Umbilical cord (tissue), 1 donor: ENCODE measurements at regions not wholly inside any gene's neighbourhood (a gene's known extent, or its start where the extent isn't known, plus 50 kb on each side); places are given as distances from the start of the nearest gene placed in this dataset.

Source experiments
- DNase-seq: peaks from one replicate; pipeline ENCODE4 v3.0.0-alpha.2; 2015; ENCODE audit warnings: low spot score

- DNase-seq, result no peak
Observed at GRCh38 chr16:73605309-73605708, 557.4 kb upstream of the ZFHX3 start.

GRCh38 chr16:73601911-73602310 lies 554.0 kb upstream of the ZFHX3 start:
- no peak for DNase-seq

- DNase-seq, result no peak
Observed at GRCh38 chr16:73599870-73600269, 551.9 kb upstream of the ZFHX3 start.

- DNase-seq, result no peak
Observed at GRCh38 chr16:73599351-73599750, 551.4 kb upstream of the ZFHX3 start.

GRCh38 chr16:73584157-73584556 lies 536.2 kb upstream of the ZFHX3 start:
- no peak for DNase-seq

GRCh38 chr16:73572135-73572828 lies 524.4 kb upstream of the ZFHX3 start:
- peak; percentile 54 for DNase-seq

- DNase-seq, result no peak
Observed at GRCh38 chr16:73569266-73569980, 521.5 kb upstream of the ZFHX3 start.

GRCh38 chr16:73568769-73569168 lies 520.8 kb upstream of the ZFHX3 start:
- DNase-seq, result no peak

- no peak for DNase-seq
Observed at GRCh38 chr16:73565925-73566324, 518.0 kb upstream of the ZFHX3 start.

GRCh38 chr16:73565263-73565662 lies 517.3 kb upstream of the ZFHX3 start:
- peak; percentile 24 for DNase-seq

GRCh38 chr16:73563709-73564108 lies 515.8 kb upstream of the ZFHX3 start:
- DNase-seq, result no peak

- no peak for DNase-seq
Observed at GRCh38 chr16:73560497-73560896, 512.6 kb upstream of the ZFHX3 start.

- DNase-seq, result no peak
Observed at GRCh38 chr16:73558219-73558618, 510.3 kb upstream of the ZFHX3 start.

- no peak for DNase-seq
Observed at GRCh38 chr16:73553941-73554660, 506.2 kb upstream of the ZFHX3 start.

GRCh38 chr16:73549984-73550631 lies 502.2 kb upstream of the ZFHX3 start:
- DNase-seq, result no peak

GRCh38 chr16:73547552-73548403 lies 499.9 kb upstream of the ZFHX3 start:
- peak; percentile 91 for DNase-seq

GRCh38 chr16:73546341-73546845 lies 498.5 kb upstream of the ZFHX3 start:
- DNase-seq, result no peak

- DNase-seq, result no peak
Observed at GRCh38 chr16:73545755-73546154, 497.8 kb upstream of the ZFHX3 start.

- no peak for DNase-seq
Observed at GRCh38 chr16:73545290-73545689, 497.4 kb upstream of the ZFHX3 start.

GRCh38 chr16:73544826-73545225 lies 496.9 kb upstream of the ZFHX3 start:
- no peak for DNase-seq
